ENCODE measurements at regions not wholly inside any gene's neighbourhood (a gene's known extent, or its start where the extent isn't known, plus 50 kb on each side); places are given as distances from the start of the nearest gene placed in this dataset.

GRCh38 chr16:79493911-79494310 is 106.6 kb downstream of the MAF start:
- no peak for TF ChIP-seq REST (IDR thresholded peaks at IDR 0.05; ENCODE audit: unreplicated experiment)
- TF ChIP-seq STAT1 (IDR thresholded peaks at IDR 0.05; ENCODE audit: unreplicated experiment) = no peak
- TF ChIP-seq JUNB (IDR thresholded peaks at IDR 0.05; ENCODE audit: unreplicated experiment) = no peak
- TF ChIP-seq CTCF (conservative IDR thresholded peaks at IDR 0.05; ENCODE audit: low read depth in 2 of 2) = no peak
- no peak for TF ChIP-seq ZNF114 (CRISPR knock-in tag; IDR thresholded peaks at IDR 0.05)
- TF ChIP-seq ZNF462 (CRISPR knock-in tag; IDR thresholded peaks at IDR 0.05) = no peak
- no peak for TF ChIP-seq EZH2phosphoT487 (IDR thresholded peaks at IDR 0.05; ENCODE audit: unreplicated experiment)
- TF ChIP-seq NANOG (IDR thresholded peaks at IDR 0.05; ENCODE audit: borderline replicate concordance) = no peak
- TF ChIP-seq CREB1 (CRISPR knock-in tag; IDR thresholded peaks at IDR 0.05; ENCODE audit: low read depth) = no peak
- no peak for TF ChIP-seq ETS1 (IDR thresholded peaks at IDR 0.05)
- TF ChIP-seq ZNF331 (CRISPR knock-in tag; IDR thresholded peaks at IDR 0.05; ENCODE audit: low read depth) = no peak
- no peak for TF ChIP-seq POLR2AphosphoS5 (IDR thresholded peaks at IDR 0.05; ENCODE audit: low read depth)
- no peak for TF ChIP-seq EZH2 (IDR thresholded peaks at IDR 0.05; ENCODE audit: low read depth, unreplicated experiment)
- H3K4me2 ChIP-seq = no peak overlapping the region
- H3K36me3 ChIP-seq (ENCODE audit: insufficient read depth) = no peaks in the 10 kb centered on the region
- Mint-ChIP-seq H3K4me1 (no peaks in the 10 kb centered on the region), H3K9me3 (no peaks in the 10 kb centered on the region), H3K36me3 (ENCODE audit: low read depth) (no peaks in the 10 kb centered on the region), H3K27ac (no peak overlapping the region), H3K27me3 (ENCODE audit: insufficient read depth, low read depth, poor library complexity) (peaks cover 2% of the 10 kb centered on the region), H3K4me3 (no peak overlapping the region)
- no peaks in the 10 kb centered on the region for H3K9me2 ChIP-seq (ENCODE audit: insufficient read depth)
- H3K79me2 ChIP-seq (replicated peaks; ENCODE audit: insufficient read depth) = no peaks in the 10 kb centered on the region
- H3K27ac ChIP-seq (ENCODE audit: low read depth) = no peak overlapping the region
- ATAC-seq (no peak), DNase-seq (ENCODE audit: low spot score) (no peak)
- no peaks in the 10 kb centered on the region for H3F3A ChIP-seq (replicated peaks; ENCODE audit: low read depth)
- no peak overlapping the region for H2AFZ ChIP-seq
- no peaks in the 10 kb centered on the region for H3K27me3 ChIP-seq (ENCODE audit: insufficient read depth)
- no peaks in the 10 kb centered on the region for H4K20me1 ChIP-seq (replicated peaks; ENCODE audit: insufficient read depth)
- no peaks in the 10 kb centered on the region for H3K4me1 ChIP-seq (ENCODE audit: insufficient read depth)
- no peak overlapping the region for H3K4me3 ChIP-seq
